ENCODE measurements at regions not wholly inside any gene's neighbourhood (a gene's known extent, or its start where the extent isn't known, plus 50 kb on each side); places are given as distances from the start of the nearest gene placed in this dataset.

GRCh38 chr10:129170812-129171211, 296.2 kb upstream of the MGMT start:
- no peak for DNase-seq (ENCODE audit: extremely low read depth, low read depth)
- TF ChIP-seq, protein P1, sequence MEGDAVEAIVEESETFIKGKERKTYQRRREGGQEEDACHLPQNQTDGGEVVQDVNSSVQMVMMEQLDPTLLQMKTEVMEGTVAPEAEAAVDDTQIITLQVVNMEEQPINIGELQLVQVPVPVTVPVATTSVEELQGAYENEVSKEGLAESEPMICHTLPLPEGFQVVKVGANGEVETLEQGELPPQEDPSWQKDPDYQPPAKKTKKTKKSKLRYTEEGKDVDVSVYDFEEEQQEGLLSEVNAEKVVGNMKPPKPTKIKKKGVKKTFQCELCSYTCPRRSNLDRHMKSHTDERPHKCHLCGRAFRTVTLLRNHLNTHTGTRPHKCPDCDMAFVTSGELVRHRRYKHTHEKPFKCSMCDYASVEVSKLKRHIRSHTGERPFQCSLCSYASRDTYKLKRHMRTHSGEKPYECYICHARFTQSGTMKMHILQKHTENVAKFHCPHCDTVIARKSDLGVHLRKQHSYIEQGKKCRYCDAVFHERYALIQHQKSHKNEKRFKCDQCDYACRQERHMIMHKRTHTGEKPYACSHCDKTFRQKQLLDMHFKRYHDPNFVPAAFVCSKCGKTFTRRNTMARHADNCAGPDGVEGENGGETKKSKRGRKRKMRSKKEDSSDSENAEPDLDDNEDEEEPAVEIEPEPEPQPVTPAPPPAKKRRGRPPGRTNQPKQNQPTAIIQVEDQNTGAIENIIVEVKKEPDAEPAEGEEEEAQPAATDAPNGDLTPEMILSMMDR (IDR thresholded peaks at IDR 0.05; ENCODE audit: low read depth, low read length), result no peak

DNA sequence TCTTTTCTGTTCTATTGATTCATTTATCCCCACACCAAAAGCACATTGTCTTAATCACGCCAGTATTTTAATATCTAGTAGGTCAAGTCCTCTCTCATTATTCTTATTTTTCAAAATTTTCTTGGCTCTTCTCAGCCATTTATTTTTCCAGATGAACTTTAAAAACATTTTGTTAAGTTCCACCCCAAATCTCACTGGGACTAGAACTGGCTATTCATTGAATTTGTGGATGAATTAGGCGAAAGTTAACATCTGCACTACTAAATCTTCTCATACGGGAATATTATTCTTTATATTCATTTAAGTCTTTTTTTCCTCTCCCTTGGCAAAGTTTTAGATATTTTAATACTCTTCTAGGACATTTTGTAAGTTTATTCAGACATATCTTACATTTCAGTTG, 295.2 kb upstream of the MGMT start:
- DNase-seq (ENCODE audit: extremely low read depth, low read depth), result no peak
- TF ChIP-seq, protein P1 (IDR thresholded peaks at IDR 0.05; ENCODE audit: low read depth, low read length), result no peak

GRCh38 chr10:129174232-129175014, 292.6 kb upstream of the MGMT start:
- TF ChIP-seq, protein P1 (IDR thresholded peaks at IDR 0.05; ENCODE audit: low read depth, low read length), result no peak
- DNase-seq (ENCODE audit: extremely low read depth, low read depth), result no peak

DNA sequence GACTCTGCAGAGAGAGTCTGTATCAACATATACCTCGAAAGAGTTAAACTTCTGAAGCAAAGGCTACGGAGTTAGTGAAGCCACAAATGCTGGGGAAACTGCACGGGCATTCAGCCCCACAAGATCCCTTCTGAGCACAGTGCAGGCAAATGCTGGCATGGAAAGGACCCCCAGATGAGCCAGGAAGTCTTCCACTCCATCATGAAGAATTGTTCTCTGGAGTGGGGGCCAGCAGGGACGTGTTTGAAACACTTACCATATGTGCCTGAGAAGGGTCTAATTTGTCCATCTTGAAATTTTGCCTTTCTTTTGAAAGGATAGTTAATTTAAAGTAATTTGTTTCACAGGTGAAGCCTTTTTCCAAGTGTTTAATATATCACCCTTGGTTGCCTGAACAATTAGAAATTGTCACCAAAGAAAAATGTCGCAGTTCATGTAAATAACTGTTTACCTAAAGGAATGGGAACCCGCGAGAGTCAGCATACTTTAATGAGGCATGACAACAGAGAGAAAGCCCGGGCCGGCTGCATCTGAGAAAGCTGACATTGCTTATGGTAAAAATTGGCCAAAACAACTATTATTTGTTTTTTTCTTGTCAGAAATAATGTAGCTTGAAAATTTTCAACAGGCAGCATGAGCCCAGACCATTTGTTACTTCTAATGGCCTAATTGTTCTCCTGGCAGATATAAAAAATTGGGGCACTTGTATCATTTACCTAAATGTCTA, 287.6 kb upstream of the MGMT start:
- TF ChIP-seq, protein P1 (IDR thresholded peaks at IDR 0.05; ENCODE audit: low read depth, low read length), result no peak
- no peak for DNase-seq (ENCODE audit: extremely low read depth, low read depth)

- TF ChIP-seq, protein P1 (IDR thresholded peaks at IDR 0.05; ENCODE audit: low read depth, low read length), result no peak
- DNase-seq (ENCODE audit: extremely low read depth, low read depth), result no peak
Measured at GRCh38 chr10:129179972-129180678, 286.9 kb upstream of the MGMT start.

- no peak for DNase-seq (ENCODE audit: extremely low read depth, low read depth)
- TF ChIP-seq, protein P1 (IDR thresholded peaks at IDR 0.05; ENCODE audit: low read depth, low read length), result no peak
Measured at GRCh38 chr10:129184196-129184595, 282.8 kb upstream of the MGMT start.

DNA sequence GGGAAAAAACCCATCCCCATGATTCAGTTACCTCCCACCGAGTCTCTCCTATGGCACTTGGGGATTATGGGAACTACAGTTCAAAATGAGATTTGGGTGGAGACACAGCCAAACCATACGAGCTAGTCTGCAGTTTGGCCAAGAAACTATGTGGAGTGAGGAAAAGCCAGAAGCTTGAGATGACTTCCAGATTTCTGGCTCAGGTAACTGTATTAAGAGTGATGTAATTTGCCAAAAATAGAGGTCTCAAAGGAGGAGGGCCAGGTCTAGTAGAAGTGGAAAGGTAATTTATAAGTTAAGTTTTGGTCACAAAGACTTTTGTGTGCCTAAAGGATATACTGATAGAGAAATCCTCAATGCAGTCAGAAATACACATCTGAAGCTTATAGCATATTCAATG, 279.7 kb upstream of the MGMT start:
- TF ChIP-seq, protein P1 (IDR thresholded peaks at IDR 0.05; ENCODE audit: low read depth, low read length), result no peak
- no peak for DNase-seq (ENCODE audit: extremely low read depth, low read depth)
